DND-41 (cell line): ENCODE measurements at regions not wholly inside any gene's neighbourhood (a gene's known extent, or its start where the extent isn't known, plus 50 kb on each side); places are given as distances from the start of the nearest gene placed in this dataset.

Experiments
- CTCF ChIP-seq: IDR thresholded peaks from 2 replicates; pipeline ENCODE4 v1.5.1; 2012; ENCODE audit warnings: borderline replicate concordance, low read length, moderate library complexity, mild to moderate bottlenecking; ENCODE audit not compliant: poor library complexity, severe bottlenecking; ENCODE audit errors: extremely low read depth
- EZH2 ChIP-seq: IDR thresholded peaks from 3 replicates; pipeline ENCODE4 v1.6.1; 2012; ENCODE audit warnings: borderline replicate concordance, low read depth, mild to moderate bottlenecking, moderate library complexity, low read length, inconsistent platforms; ENCODE audit not compliant: severe bottlenecking

- TF ChIP-seq CTCF (no peak), EZH2 (no peak)
These were observed 890.0 kb downstream of the UQCRFS1 start for GRCh38 chr19:28322945-28323344.
